Anterior cingulate cortex (tissue), 58 donors: ENCODE measurements at regions not wholly inside any gene's neighbourhood (a gene's known extent, or its start where the extent isn't known, plus 50 kb on each side); places are given as distances from the start of the nearest gene placed in this dataset.

Source experiments
- DNase-seq, 58 donors: peaks; one replicate each; lab custom pipeline; 2025; lab: John Stamatoyannopoulos, UW

- no peak for DNase-seq
Observed at GRCh38 chr1:59133997-59134396, 162.9 kb upstream of the FGGY start.

DNA sequence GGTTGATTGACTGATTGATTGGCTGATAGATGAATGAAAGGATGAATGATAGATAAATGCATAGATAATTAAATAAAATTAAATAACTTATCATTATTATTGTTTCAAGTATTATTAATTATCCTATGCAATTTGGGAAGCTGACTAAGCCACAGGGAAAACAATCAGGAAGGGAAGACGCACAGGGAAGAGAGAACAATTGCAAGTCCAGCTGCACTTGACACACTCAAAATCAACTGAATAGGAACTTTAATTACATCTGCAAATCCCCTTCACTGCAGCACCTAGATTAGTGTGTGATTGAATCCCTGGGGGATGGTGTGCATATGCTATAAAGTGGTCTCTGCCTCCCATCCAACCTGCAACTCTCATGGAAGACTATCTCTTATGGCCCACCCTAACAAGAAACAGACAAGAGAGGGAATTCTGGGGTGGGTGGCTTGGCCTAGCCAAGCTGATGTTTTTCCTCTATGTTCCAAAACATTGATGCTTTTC, 161.1 kb upstream of the FGGY start:
- no peak for DNase-seq

GRCh38 chr1:59136541-59137275, 160.2 kb upstream of the FGGY start:
- peak in 2 of 58 donors; percentile 14 to 16 for DNase-seq

DNA sequence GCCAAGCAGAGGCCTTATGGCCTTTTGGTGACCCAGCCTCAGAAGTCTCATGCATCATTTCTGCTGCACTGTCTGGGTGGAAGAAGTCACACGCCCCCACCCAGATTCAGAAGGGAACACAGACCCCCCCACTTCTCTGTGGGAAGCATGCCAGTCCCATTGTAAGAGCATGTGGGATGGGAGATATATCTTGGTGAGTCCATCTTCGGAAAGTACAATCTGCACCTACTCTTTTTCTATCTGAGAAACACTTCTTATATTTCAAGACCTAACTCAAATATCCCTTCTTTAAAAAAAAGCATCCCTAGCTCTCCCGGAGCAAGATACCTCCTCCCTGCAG, 159.6 kb upstream of the FGGY start:
- DNase-seq: no peak

GRCh38 chr1:59137968-59138367, 158.9 kb upstream of the FGGY start:
- no peak for DNase-seq

- peak in 1 of 58 donors; percentile 47 for DNase-seq
Observed at GRCh38 chr1:59138402-59138801, 158.5 kb upstream of the FGGY start.

DNA sequence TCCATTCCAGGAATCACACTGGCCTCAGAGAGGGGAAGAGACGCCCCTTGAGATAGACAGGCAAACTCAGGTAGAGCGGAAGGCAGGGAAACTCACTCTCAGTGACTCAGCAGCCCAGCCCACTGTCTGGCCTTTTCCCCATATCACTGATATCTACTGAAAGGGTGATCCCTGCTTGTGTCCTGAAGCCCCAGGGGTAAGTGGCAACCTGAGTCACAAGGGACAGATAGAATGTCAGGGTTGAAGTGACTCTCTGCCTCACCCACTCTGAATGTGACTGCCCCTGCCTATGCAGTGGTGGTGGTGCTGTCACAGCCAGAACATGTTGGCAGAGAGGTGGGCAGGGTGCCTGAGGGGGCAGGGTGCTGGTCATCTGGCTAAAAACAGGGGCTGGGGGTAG, 157.5 kb upstream of the FGGY start:
- DNase-seq: no peak

GRCh38 chr1:59141267-59141863, 155.5 kb upstream of the FGGY start:
- no peak for DNase-seq

GRCh38 chr1:59142311-59143132, 154.4 kb upstream of the FGGY start:
- no peak for DNase-seq

DNA sequence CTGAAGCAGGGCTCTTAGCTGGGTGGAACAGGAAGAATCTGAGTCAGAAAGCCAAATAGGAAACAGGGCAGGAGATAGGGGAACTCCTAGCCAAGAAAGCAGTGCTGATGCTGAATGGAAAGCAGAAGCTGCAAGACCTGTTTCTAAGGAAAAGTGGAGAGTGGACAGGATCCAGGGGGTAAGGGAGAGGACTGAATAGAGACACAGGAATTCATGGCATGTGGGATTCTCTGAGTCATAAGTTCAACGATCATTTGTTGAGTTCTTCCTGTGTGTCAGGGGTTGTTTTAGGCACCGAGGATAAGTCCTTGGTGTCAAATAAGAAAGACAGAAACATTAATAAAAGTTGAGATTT, 153.8 kb upstream of the FGGY start:
- no peak for DNase-seq

DNA sequence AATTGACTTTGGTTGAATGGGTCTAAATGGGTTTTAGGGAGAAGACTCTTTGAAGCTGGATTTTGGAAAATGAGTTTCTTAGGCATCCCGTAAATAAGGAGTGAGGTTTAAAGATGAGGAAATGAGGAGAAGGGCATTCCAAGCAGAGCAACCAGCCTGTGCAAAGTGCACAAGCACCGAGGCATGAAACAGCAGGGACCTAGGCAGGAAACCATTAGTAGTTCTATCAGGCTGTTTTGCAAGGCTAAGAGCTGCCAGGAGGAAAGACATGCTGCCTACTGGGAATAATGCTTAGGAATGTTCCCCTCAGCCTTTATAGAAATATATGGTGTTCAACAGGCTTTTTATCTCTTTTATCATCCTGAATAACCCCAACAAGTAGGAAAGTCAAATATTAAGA, 153.1 kb upstream of the FGGY start:
- no peak for DNase-seq

- DNase-seq: no peak
Observed at GRCh38 chr1:59144959-59145358, 151.9 kb upstream of the FGGY start.

DNA sequence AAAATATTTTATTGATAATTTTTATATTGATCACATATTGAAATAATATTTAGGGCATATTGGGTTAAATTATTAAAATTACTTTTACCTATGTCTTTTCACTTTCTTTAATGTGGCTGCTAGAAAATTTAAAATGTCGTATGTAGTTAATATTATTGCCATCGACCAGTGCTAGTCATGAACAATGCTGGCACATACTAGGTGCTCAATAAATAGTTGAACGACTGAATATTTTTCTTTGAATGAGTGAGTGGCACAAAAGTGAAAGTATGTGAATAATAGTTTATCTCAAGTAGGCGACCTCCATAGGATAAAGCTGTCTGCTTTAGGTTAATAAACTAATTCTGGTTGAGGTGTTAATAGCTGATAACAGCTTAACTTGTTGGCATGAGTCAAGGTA, 150.8 kb upstream of the FGGY start:
- DNase-seq: no peak

- peak in 10 of 58 donors; percentile 12 to 61 (median 20) for DNase-seq
Observed at GRCh38 chr1:59146651-59147358, 150.1 kb upstream of the FGGY start.

DNA sequence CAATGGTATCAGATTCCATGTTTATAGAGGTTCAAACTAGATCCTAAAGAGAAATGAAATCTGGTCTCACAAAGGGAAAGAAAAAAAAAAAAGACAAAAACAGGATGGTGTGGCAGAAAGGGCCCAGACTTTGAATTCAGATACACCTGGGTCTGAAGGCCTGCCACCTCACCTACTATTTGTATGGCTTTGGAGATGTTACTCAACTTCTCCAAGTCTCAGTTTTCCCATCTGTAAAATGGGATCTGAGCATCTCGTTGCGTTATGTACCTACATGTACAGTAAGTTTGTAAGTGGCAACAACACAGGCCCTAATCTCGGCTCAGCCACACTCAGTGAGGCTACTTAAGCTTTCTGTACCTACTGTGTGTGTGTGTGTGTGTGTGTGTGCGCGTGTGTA, 147.5 kb upstream of the FGGY start:
- no peak for DNase-seq

DNA sequence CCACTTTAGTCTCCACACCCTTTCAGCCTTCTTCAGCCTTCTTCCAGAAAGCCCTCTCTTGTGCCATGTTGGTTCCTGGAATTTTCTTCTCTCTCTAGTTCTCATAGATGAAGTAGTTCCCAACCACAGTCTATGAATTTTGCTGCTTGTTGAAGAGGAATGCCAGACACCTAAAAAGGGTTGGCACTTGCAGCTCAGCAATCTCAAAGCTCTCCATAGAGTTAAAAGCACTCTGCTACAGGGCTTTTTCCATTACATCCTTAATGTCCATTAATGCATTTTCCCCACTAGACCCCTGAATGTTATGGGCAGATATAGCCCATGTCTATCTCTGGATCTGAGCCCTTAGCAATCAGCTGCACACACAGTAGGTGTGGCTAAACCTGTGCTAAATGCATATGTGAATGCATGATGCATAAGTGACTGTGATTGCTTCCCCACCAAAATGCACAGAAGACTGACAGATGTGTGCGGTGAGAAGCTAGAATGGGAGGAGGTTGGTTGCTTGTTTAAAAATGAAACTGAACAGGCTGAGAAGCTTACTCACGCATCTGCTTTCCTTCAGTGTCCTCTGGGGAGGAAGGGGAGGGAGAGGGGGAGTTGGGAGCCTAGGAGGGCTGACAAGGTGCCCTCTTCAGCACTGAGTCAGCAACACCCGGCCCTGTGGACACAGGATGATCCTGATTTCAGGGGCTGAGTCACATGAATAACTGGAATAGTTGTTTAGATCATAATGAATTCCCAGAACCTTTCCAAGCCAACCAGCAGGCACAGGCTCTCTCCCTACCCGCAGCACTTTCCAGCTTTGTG, 146.1 kb upstream of the FGGY start:
- peak in 20 of 58 donors; percentile 3 to 72 (median 32) for DNase-seq

- no peak for DNase-seq
Observed at GRCh38 chr1:59151387-59151761, 145.5 kb upstream of the FGGY start.

DNA sequence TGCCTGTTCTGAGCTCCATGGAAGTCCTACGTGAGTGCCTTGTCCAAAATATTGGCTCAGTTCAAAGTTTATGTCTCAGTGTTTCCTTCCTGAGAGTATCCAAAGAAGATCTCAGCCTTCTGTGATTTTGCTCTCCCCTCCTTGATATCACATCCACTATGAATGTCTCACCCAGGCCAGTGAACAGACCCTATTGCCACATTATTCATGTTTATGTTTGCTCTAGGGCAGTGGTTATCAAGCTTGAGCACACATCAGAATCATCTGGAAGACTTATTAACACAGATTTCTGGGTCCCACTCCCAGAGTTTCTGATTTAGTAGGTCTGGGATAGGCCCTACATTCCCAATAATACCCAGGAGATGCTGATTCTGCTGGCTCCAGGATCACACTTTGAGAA, 145.0 kb upstream of the FGGY start:
- DNase-seq: no peak

DNA sequence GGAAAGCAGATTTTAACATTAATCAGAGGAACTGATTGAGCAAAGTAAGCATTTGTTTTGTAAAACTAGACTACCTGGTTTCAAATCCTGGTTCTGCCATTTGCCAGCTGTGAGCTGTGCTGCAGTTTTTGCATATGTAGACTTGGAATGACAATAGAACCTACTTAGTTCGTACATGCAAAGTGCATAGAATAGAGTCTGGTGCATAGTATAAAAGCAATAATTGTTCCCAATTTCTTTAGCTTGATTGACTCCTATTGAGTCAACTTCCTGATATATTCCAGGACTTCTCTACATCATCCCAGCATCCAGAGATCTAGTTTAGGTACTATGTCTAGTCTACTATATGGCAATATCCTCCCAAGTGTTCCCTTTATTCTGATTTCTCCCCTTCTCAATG, 144.4 kb upstream of the FGGY start:
- no peak for DNase-seq

GRCh38 chr1:59154401-59154800, 142.5 kb upstream of the FGGY start:
- DNase-seq: no peak
